ENCODE measurements at regions not wholly inside any gene's neighbourhood (a gene's known extent, or its start where the extent isn't known, plus 50 kb on each side); places are given as distances from the start of the nearest gene placed in this dataset.

DNA sequence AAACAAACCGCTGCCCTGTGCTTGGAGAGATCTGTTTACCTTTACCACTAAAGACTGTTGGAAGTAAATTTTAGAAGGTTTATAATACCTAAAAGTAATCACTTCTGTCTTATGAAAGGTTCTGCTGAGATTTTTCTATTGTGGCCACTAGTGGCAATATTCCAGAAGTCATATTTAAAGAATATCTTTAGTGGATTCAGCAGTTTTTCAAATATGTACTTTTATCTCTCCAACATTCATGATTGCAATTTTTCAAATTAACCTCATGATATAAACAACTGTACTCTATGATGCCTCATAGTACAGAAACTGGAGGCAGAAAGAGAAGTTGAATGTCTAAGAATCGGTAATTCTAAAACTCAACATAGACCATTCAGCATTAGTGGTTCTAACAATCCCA is 53.2 kb upstream of the USPL1 start:
- Histone ChIP-seq H3K4me2 (ENCODE audit: insufficient read depth, insufficient read length, low read length) (no peak overlapping the region), H4K5ac (ENCODE audit: insufficient read length, low read depth, low read length) (no peak overlapping the region), H3K27me3 (ENCODE audit: insufficient read depth, low read length) (no peaks in the 10 kb centered on the region), H2BK120ac (ENCODE audit: low read depth, low read length, poor library complexity, severe bottlenecking) (no peak overlapping the region), H3K56ac (ENCODE audit: insufficient read length, low read depth, low read length) (no peak overlapping the region), H2BK20ac (ENCODE audit: low read depth, low read length, poor library complexity, severe bottlenecking) (no peak overlapping the region), H3K79me1 (ENCODE audit: insufficient read depth, low read depth, low read length, poor library complexity, severe bottlenecking) (no peaks in the 10 kb centered on the region), H4K91ac (ENCODE audit: insufficient read length, low read depth, low read length) (no peak overlapping the region), H2BK5ac (ENCODE audit: insufficient read length, low read length) (no peak overlapping the region), H3K4ac (ENCODE audit: low read depth, low read length) (no peak overlapping the region), H3K27ac (ENCODE audit: insufficient read length, low read depth, low read length) (no peak overlapping the region), H3K14ac (ENCODE audit: insufficient read depth, low read length) (no peak overlapping the region), H3K23ac (ENCODE audit: insufficient read length, low read depth, low read length) (no peak overlapping the region), H3K9me3 (ENCODE audit: control insufficient read depth, low read depth, low read length) (no peaks in the 10 kb centered on the region), H4K20me1 (ENCODE audit: control insufficient read depth, insufficient read depth, insufficient read length) (no peaks in the 10 kb centered on the region), H3T11ph (ENCODE audit: low read length) (no peak overlapping the region), H3K23me2 (ENCODE audit: insufficient read length, low read depth, low read length, poor library complexity, severe bottlenecking) (no peaks in the 10 kb centered on the region), H2BK12ac (ENCODE audit: insufficient read length, low read depth, low read length) (no peak overlapping the region), H3K18ac (ENCODE audit: insufficient read length, low read depth, low read length) (no peak overlapping the region), H3K4me1 (ENCODE audit: insufficient read depth, low read length) (no peaks in the 10 kb centered on the region), H4K8ac (replicated peaks; ENCODE audit: insufficient read length, low read depth, low read length) (no peak overlapping the region), H3K79me2 (ENCODE audit: insufficient read depth, low read length) (no peaks in the 10 kb centered on the region), H2AFZ (ENCODE audit: low read length) (no peak overlapping the region), H3K9ac (ENCODE audit: extremely low read depth, insufficient read length, low read length) (no peak overlapping the region), H2AK5ac (ENCODE audit: insufficient read length, low read length) (no peak overlapping the region), H2BK15ac (ENCODE audit: low read depth, low read length) (no peak overlapping the region)
- no peaks in the 10 kb centered on the region; the same call in 1 of the 2 replicates for H3K27me3 Mint-ChIP-seq (ENCODE audit: low read depth)
- WGBS (ENCODE audit: extremely low coverage, insufficient read length, low lambda C conversion rate): no CpG with 5 or more reads among the region's 2 CpGs
- no peaks in the 10 kb centered on the region for H3K9me3 Mint-ChIP-seq
- no peak overlapping the region for H3K27ac Mint-ChIP-seq
- H3K4me1 Mint-ChIP-seq: peaks cover 8% of the 10 kb centered on the region in 2 experiments; a peak in 3 of 4 replicates
- H3K4me3 Mint-ChIP-seq: no peak overlapping the region
- no peaks in the 10 kb centered on the region for H3K36me3 Mint-ChIP-seq (ENCODE audit: insufficient read depth in 1 of 3, low read depth in 3 of 3)
- TF ChIP-seq, protein P1, sequence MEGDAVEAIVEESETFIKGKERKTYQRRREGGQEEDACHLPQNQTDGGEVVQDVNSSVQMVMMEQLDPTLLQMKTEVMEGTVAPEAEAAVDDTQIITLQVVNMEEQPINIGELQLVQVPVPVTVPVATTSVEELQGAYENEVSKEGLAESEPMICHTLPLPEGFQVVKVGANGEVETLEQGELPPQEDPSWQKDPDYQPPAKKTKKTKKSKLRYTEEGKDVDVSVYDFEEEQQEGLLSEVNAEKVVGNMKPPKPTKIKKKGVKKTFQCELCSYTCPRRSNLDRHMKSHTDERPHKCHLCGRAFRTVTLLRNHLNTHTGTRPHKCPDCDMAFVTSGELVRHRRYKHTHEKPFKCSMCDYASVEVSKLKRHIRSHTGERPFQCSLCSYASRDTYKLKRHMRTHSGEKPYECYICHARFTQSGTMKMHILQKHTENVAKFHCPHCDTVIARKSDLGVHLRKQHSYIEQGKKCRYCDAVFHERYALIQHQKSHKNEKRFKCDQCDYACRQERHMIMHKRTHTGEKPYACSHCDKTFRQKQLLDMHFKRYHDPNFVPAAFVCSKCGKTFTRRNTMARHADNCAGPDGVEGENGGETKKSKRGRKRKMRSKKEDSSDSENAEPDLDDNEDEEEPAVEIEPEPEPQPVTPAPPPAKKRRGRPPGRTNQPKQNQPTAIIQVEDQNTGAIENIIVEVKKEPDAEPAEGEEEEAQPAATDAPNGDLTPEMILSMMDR (conservative IDR thresholded peaks at IDR 0.05): no peak
- DNase-seq: no peak
